ENCODE measurements at regions not wholly inside any gene's neighbourhood (a gene's known extent, or its start where the extent isn't known, plus 50 kb on each side); places are given as distances from the start of the nearest gene placed in this dataset.

- TF ChIP-seq ZNF384 (IDR thresholded peaks at IDR 0.05) (no peak), SUZ12 (IDR thresholded peaks at IDR 0.05) (no peak), ELF4 (IDR thresholded peaks at IDR 0.05) (no peak), HDGF (IDR thresholded peaks at IDR 0.05; ENCODE audit: borderline replicate concordance) (no peak), ARNT (IDR thresholded peaks at IDR 0.05) (no peak), LEF1 (IDR thresholded peaks at IDR 0.05; ENCODE audit: borderline replicate concordance) (no peak), FOXM1 (IDR thresholded peaks at IDR 0.05; ENCODE audit: borderline replicate concordance) (no peak), SP1 (IDR thresholded peaks at IDR 0.05) (no peak), TARDBP (IDR thresholded peaks at IDR 0.05) (no peak), NFRKB (IDR thresholded peaks at IDR 0.05) (no peak), FOXA1 (IDR thresholded peaks at IDR 0.05) (no peak), BHLHE40 (IDR thresholded peaks at IDR 0.05; ENCODE audit: borderline replicate concordance) (no peak), FOXK2 (IDR thresholded peaks at IDR 0.05) (no peak)
- TF ChIP-seq, protein P1, sequence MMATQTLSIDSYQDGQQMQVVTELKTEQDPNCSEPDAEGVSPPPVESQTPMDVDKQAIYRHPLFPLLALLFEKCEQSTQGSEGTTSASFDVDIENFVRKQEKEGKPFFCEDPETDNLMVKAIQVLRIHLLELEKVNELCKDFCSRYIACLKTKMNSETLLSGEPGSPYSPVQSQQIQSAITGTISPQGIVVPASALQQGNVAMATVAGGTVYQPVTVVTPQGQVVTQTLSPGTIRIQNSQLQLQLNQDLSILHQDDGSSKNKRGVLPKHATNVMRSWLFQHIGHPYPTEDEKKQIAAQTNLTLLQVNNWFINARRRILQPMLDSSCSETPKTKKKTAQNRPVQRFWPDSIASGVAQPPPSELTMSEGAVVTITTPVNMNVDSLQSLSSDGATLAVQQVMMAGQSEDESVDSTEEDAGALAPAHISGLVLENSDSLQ (IDR thresholded peaks at IDR 0.05), result no peak
These were observed 135.5 kb upstream of the ZPLD1 start for GRCh38 chr3:102299125-102299877.

Data from HEK293T (cell line).